GM21619 (cell line): ENCODE measurements at regions not wholly inside any gene's neighbourhood (a gene's known extent, or its start where the extent isn't known, plus 50 kb on each side); places are given as distances from the start of the nearest gene placed in this dataset.
"Not testable (repeated sequence)": the region's sequence is repeated elsewhere in the genome, so short reads cannot be mapped to it uniquely, and the experiment has no call there.

ENCODE experiments used
- ATAC-seq: cut with Tn5 transposase; IDR thresholded peaks from one replicate; pipeline ENCODE4 v1.9.1; 2021; ENCODE audit not compliant: unreplicated experiment

- ATAC-seq = no peak
Measured at GRCh38 chr14:88929656-88930436, 105.4 kb downstream of the TTC8 start.

DNA sequence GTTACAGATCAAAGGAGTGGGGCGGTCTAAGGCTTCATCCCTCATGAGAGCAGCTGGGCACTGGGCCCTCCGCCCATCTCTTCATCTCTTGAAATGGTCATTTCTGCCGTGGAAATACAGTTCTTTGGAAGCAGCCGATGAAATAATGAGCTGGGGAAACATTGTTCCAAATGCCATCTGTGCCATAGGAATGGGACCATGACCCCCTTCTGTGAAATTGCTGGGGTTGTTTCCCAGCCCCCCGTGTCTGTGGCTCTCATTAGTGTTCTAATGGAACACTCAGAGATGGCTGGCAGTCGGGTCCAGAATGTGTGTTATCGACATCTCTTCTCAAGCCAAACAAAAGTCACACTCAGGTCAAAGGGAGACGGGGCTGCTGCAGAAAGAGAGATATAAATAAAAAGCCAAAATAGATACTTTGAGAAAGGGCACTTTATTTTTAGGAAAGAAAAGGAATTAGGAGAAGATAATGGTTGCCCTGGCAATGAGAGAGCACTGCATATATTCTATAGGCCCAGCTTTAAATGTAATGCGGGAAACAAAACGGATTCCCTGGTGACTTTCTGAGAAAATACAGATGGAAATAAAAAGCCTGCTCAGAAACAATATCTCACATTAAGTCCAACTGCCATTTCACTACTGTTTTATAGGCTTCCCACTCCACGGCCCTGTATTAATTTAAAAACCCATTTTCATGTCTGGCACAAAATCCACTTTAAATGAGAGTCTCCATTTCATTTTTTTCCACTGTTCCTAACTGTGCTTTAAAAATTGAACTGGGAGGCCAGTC lies 107.1 kb downstream of the TTC8 start:
- ATAC-seq = no peak

- ATAC-seq = no peak
Measured at GRCh38 chr14:88933191-88933590, 108.7 kb downstream of the TTC8 start.

DNA sequence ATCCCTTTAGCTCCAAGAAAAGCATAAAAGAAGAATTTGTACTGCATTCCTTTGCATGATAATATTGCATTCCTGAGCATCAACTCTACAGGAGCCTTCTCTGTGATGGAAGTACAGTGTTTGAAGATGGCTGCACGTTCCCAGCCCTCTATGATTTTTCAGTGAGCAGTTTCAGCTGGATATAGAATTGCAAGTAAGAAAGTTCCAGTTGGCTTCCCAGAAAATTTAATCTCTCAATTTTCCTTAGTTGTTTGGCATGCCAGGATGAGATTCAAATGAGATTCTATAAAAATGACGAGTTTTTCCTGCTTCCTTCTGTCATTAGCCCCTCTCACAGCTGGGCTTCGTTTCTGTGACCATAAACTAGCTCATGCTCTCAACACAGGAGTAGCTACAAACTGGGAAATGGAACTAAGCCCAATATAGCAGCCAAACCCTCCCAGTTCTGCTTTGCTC lies 109.9 kb downstream of the TTC8 start:
- no peak for ATAC-seq

DNA sequence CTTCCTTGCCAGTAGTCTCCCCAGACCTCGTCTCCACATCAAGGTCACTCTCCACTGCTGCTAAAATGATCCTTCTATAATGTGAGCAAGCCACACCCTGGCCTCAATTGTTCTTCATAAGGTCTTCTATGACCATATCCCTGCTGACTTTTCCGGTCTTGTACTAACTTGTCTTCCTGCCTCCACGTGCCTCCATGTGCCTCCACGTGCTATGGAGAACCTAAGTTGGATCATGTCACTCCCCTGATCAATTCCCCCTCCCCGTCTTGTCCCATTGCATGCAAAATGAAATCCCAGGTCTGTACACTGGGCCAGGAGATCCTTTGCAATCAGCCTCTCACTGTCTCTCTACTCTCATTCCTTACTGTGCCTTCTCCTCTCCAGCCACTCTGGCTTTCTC lies 110.6 kb downstream of the TTC8 start:
- no peak for ATAC-seq

DNA sequence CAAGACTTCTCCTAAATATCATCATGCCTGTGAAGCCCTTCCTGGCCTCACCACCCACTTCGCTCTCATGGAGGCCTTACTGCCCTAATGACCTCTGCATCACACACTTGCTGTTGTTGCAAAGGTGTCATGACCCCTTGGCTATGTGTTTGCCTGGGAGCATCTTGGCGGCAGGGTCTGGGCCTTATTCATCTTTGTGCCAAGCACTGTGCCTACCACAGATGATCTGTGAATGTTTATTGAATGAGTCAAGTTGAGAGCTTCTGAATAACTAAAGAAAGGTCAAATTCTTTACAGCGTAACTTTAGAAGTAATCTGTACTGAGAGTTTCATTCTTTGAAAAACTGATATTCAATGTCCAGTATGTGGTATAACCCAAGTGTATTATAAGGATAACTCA lies 113.3 kb downstream of the TTC8 start:
- no peak for ATAC-seq

- ATAC-seq = no peak
Measured at GRCh38 chr14:88940671-88941070, 116.2 kb downstream of the TTC8 start.

- no peak for ATAC-seq
Measured at GRCh38 chr14:88941414-88941813, 117.0 kb downstream of the TTC8 start.

GRCh38 chr14:88947646-88948598 lies 123.5 kb downstream of the TTC8 start:
- no peak for ATAC-seq

DNA sequence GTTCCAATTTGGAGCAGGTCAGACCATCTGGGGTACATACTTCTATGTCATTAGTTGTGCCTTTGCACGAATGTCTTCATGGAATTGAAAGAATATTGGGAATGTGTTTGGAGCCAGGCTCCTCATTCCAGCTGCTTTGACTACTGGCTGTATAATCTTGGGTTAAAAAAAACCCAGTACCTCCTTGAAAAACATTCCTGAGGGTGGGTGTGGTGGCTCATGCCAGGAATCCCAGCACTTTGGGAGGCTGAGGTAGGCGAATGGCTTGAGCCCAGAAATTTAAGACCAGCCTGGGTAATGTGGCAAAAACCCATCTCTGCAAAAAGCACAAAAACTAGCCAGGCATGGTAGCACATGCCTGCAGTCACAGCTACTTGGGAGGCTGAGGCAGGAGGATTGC lies 125.6 kb downstream of the TTC8 start:
- ATAC-seq = no peak

- no peak for ATAC-seq
Measured at GRCh38 chr14:88951370-88951769, 126.9 kb downstream of the TTC8 start.

- no peak for ATAC-seq
Measured at GRCh38 chr14:88952901-88953300, 128.4 kb downstream of the TTC8 start.

GRCh38 chr14:88955455-88955854 lies 131.0 kb downstream of the TTC8 start:
- no peak for ATAC-seq

DNA sequence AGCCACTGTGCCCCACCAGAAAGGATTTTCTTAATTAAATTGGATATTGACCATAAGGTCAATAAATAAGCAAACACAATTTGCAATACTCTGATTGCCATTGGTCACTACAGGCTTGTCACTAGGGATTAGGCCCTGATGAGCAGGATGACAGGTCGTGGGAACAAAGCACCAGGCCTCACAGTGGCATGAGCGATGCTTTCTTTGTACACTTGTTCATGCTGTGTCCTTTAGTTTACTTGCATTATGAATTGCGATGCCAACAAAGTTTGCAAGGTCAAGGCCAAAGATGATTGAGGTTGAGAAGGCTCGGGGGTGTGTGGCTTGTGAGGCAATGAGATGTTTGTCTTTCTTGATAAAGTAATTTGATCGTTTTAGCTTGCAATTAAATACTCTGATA lies 136.0 kb downstream of the TTC8 start:
- no peak for ATAC-seq

DNA sequence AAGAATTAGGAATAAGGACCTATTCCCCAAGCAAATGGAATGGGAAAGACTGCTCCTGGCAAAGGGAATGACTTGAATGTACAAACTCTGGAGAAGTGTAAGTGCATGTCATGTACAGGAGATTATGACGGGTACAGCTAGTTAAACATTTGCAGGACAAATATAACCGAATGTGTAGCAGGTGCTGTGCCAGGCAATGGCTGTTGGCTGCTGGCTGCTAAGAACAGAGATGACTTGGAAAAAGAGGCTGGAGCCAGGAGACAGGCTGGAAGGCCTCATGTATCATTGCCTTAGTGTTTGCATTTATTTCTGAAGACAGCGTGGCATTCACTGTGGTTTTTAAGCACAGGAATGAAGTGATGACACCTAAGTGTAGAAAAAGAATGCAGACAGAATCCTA lies 136.8 kb downstream of the TTC8 start:
- no peak for ATAC-seq

- no peak for ATAC-seq
Measured at GRCh38 chr14:88962356-88962755, 137.9 kb downstream of the TTC8 start.

- ATAC-seq = no peak
Measured at GRCh38 chr14:88967299-88967698, 142.8 kb downstream of the TTC8 start.

DNA sequence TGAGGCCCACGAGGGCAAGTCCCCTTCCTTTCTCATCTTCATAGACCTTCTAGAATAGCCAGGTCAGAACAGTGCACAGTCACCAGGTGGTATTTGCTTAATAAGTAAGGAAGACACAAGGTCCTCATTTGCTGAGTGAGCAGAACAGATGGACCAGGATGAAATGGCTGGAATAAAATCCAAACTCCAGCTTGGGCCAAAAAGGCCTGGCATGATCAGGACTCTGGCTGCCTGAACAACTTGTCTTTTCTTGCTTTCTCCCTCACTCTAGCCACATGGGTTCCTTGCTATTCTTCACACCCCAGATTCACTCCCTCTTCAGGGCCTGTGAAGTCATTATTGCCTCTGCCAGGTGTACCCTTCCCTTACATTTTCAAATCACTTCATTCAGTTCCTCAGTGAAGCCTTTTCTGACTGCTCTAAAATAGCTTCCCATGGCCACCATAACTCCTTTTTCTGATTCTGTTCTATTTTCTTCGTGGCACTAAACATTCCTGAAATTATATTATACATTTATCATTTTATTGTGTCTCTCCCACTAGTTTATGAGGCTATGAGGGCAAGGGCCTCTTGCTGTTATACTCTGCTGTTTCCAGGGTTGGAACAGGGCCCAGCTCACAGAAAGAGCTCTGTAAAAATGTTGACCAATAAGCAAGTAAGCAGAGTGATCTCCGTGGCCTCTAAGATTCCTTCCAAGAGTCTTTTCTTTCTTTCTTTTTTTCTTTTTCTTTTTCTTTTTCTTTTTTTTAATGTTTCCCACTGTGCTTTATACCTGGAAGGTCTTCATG lies 150.8 kb downstream of the TTC8 start:
- ATAC-seq = no peak

DNA sequence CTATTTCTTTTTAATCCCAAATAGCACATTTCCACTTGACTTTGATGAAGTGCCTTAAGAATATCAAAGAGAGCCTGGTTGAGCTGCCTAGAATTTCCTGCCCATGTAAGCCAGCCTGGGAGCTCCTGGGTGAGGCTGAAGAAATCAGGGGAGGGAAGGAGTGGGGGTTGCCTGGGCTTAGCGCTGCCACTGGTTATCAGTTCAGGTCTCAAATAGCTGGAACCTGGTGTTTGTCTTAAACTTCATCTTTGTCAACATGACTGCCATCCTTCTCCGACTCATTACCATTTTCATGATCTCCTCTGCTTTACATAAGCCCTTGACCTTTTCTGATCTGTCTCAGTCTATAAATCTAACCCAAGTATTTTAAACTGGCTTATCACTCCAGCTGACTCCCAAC lies 151.5 kb downstream of the TTC8 start:
- no peak for ATAC-seq

- not testable (repeated sequence) for ATAC-seq
Measured at GRCh38 chr14:88980907-88981306, 156.5 kb downstream of the TTC8 start.
